DMS 273 (cell line): ENCODE measurements at regions not wholly inside any gene's neighbourhood (a gene's known extent, or its start where the extent isn't known, plus 50 kb on each side); places are given as distances from the start of the nearest gene placed in this dataset.
"Not testable (repeated sequence)": the region's sequence is repeated elsewhere in the genome, so short reads cannot be mapped to it uniquely, and the experiment has no call there.

Experiments used
- DNase-seq: peaks from one replicate; lab custom pipeline; 2025; ENCODE audit not compliant: unreplicated experiment; lab: John Stamatoyannopoulos, UW

DNA sequence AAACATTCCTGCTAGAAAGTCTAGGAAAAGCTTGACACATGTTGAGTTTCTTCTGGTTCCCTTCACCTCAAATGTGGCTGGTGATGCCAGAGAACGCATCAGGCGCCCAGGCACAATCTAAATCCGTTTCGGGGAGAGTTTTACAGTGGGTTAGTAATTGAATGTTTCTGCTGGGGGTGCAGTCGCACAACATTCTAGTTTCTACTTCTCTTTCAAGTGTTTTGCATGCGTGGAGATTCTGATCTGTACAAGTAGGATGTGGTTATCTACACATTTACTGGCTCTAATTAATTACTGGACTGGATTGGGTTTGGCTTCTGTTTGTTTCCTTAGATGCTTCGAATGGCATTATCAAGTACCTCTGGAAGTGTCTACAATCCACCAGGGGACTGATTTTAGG lies 173.8 kb downstream of the TMEM26 start:
- DNase-seq = no peak

DNA sequence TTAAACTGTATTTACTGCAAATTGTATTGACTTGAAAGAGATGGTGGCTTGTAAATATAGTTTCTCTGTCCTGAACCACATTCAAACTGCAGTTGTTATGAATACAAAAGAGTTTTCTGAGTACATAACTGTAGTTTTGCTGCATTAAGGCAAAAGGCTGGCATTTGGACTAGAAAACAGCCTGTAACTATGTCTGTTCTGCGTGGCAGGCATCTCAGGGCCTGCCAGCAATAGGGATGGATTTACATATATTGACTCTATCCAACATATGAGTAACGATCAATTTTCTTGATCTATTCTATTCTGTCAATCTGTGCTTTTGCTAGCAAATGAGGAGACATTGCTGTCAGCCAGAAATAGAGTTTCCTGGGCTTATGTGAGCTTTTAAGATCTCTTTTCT lies 174.6 kb downstream of the TMEM26 start:
- DNase-seq = no peak

DNA sequence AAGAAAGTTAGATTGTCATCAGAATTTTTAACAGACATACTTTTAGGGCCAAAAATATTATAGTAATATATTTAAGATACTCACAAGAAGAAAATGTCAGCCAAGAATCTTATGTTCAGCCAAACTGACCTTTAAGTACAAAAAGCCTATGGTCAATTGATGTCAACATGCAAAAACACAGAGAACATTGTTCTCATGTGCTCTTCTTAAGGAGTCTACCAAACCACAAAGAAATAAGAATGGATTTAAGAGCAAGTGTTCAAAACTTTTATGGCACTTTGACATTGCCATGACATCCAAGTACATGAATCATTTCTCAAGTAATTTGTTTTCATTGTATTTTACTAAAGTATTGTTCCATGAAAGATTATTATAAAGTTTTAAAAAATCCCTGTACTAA lies 180.4 kb downstream of the TMEM26 start:
- no peak for DNase-seq

DNA sequence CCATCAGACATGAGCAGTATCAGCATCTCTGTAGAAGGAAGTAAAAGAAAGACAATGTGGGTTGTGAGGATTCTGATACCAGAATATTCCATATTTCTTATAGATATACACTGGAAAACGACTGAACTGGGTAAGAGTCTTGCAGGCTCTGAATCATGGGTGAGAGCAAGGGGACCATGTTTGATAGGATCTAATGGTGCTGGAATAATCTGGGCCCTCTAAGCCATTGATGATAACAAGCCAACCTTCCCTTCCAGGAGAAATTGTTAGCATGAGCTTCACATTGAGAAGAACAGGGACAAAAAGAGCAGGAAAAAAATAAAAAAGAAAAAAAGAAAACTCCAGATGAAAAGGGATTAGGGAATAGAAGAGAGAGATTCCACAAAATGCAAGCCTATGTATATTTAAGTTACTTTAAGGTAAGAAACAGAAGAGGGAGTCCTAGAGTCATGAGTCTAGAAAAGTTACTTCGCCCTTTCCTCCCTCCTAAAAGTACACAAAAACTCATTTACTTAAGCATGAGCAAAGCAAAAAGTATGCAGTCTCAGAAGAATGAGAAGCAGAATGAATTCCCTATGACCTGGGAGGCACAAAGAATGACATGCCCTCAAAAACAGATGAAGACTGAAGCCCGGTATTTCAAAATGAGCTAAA lies 181.9 kb downstream of the TMEM26 start:
- DNase-seq = no peak

DNA sequence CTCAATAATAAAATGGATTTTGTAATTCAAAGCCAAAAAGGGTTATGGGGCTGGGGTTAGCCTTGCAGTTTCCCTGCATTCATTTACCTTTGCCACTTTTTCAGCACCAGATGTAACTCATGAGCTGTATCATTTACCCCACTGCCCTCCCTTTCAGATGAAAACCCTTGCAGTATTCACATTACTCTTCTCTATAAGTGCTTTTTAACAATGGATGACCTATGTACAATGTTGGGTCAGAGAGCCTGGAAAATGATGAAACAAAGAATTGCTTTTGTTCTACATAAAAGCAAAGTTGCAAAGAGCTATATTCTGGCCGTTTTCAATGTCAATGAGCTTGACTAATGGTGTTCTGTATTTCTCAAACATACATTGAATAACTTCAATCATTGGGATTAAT lies 189.7 kb downstream of the TMEM26 start:
- DNase-seq = no peak

DNA sequence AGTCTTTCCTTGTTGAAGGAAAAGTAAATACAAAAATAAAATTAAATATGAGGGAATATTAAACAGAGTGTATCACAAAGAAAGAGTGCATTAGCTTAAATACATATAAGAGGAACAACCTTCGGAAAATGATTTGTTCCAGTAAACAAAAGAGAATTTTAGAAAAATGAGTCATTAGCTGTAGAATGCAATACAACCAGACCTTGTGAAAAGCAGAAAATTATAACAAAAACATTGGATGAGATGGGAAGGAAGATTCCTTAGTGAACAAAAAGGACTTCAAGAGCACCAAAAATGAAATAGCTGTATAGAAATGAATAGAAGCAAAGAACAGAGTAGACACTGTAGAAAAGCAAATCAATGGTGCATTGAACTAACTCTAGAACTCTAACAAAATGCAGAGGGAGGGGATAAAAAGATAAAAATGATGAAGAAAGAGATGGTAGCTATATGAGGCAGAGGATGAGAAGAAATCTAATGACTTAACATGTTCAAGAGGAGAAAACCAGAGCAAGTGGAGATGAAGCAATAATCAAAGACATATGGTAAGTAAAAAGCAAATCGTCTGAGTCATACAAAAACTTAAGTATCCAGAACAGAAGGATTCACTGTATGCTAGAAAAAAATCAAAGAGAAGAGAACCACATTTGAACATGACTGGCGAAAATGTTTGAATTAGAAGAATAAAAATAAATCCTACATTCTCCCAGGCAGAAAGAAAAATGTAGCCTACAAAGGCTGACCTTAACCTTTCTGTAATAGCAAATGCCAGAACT lies 190.5 kb downstream of the TMEM26 start:
- DNase-seq = no peak

DNA sequence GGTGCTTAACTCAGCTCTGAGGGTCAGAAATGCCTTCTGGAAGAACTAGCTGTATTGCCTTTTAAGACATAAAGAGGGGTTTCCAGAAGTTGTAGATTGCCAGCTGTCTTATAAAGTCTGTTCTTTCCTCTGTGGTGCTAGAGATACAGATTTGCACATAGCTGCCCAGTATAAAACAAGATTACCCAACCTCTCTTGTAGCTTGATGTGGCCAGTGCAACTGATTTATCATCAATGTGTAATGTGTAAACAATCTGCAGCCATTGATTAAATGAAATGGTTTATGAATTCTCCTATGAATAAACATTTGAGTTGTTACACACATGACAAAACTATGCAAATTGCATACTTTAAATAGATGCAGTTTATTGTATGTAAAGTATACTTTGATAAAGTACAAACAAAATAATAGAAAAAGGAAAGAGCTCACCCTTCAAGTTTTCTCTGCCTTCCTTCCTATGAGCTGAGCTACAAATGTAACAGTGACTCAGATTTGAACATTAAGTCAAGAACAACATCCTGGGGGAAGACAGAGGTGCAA lies 195.2 kb downstream of the TMEM26 start:
- DNase-seq = no peak

DNA sequence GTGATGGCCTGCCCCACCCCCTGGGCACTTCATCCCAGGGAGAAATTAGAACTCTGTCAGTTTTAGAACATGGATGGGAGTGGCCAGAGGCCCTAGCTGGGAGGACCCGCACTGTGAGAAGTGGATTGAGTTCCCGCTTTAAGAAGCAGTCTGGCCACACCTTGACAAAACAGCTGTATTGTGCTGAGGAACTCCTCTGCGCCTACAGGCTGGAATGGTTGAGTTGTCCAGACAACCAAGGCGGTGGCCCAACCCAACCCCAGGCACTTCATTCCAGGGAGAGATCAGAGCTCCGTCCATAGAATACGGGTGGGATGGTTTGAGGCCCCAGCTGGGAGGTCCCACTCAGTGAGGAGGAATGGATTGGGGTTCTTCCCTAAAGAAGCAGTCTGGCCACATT lies 196.0 kb downstream of the TMEM26 start:
- DNase-seq = no peak

DNA sequence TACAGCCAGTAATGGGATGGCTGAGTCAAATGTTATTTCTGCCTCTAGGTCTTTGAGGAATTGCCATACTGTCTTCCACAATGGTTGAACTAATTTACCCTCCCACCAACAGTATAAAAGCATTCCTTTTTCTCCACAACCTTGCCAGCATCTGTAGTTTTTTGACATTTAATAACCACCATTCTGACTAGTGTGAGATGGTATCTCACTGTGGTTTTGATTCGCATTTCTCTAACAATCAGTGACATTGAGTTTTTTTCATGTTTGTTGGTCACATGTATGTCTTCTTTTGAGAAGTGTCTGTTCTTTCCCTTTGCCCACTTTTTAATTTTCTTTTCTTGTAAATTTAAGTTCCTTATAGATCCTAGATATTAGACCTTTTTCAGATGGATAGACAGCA lies 200.9 kb downstream of the TMEM26 start:
- not testable (repeated sequence) for DNase-seq

DNA sequence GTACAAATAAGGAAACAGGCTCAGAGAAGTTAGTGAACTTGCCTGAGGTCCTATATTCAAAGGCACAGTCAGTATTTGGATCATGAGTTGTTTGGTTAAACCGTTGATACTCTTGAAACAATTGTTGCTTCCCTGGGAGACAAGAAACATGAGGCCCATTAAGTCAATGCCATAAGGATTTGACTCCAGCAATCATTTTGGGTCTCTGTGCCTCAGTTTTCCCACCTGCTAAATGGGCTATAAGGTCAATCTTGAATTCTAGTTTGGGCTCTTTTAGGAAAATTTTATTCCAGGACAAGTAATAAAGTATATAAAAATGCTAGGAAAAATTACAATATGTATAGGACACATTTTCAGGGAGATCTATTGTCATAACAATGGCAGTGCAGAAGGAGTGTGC lies 202.1 kb downstream of the TMEM26 start:
- DNase-seq = no peak

DNA sequence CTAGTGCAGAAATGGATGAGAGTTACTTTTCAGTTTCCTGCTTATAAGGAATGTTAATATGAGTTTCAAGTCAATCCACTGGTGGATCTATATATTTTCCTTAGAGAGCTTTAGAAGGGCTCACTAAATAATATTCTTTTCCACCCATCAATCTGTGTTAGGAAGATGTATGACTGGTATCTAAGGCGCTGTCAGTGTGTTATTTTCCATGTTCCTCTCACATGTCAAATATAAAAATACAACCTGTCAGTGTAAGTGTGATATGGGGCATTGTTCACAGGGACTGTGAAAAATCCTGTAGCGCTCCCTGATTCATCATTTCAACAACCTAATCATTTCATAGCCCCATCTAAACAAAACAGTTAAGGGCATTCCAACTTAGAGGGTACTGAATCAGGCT lies 203.1 kb downstream of the TMEM26 start:
- no peak for DNase-seq

DNA sequence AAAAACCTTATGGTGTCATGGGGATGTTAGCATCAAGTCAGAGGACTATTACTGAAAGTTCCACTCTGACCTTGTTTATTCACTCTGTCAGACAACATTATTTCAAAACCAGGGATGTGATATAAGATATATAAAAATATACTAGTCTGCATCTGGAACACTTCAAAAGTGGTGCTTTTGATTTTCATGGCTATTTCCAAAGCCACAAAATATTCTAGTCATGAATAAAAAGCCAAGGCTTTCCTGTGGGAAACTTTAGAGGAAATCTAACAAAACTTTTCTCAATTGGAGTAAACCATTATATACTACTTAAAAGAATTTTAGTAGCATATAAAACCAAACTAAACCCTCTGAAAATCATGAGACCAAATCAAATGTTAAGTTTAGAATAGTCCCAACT lies 205.2 kb downstream of the TMEM26 start:
- DNase-seq = no peak

DNA sequence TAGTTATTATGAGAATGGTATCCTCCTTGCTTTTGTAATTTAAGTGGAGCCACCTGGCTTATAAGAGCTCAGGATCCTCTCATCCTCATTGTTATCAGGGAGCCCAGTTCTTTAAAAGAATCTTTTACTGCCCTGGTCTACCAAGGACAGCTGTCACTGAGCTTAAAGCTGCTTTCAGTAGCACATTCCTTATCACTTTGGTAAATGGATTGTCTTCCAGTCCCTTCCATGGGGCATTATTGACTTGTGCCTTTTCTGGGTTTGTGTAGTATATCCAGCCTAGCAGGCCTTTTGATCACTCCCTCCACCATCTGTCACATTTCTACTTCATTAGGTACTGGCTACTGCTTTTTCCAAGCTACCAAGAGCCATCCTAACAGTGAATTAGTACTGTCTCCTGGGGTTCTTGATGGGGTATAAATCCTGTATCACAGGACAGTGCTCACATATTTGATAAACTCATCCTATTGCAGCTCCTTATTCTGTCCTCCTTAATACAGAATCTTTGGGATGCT lies 208.9 kb downstream of the TMEM26 start:
- DNase-seq = peak; percentile 34

DNA sequence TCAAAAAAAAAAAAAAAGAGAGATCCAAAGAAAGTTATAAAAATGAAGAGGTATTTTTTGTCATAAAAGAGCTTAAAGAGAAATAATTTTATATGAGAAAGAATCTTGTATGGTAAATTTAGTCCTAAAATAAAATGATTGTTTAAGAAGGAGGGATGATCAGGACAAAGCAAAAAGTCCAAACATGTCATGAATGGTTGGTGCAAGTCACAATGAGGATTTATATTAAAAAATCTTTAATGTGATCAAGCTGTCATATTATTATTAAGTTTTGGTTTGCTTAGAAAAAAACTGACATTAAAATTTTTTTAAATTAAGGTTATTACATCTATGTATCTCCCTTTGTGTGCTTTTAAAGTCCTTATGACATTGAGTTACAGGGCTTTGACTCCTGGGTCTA lies 220.4 kb downstream of the TMEM26 start:
- DNase-seq = no peak

DNA sequence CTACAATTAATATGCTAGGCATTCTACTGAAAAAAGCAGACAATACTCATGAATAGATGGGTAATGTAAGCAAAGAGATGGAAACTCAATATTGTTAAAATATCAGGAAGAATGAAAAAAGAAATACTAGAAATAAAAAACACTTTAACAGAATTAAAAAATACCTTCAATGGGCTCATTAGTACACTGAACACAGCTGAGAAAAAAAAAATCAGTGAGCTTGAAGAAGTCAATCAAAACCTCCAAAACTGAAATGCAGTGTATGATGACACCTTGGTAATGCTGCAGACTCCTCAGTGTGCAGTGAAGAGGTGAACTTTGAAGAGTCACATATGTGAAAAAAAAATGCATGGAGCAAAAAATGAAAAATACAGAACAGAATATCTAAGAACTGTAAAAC lies 227.2 kb downstream of the TMEM26 start:
- no peak for DNase-seq

DNA sequence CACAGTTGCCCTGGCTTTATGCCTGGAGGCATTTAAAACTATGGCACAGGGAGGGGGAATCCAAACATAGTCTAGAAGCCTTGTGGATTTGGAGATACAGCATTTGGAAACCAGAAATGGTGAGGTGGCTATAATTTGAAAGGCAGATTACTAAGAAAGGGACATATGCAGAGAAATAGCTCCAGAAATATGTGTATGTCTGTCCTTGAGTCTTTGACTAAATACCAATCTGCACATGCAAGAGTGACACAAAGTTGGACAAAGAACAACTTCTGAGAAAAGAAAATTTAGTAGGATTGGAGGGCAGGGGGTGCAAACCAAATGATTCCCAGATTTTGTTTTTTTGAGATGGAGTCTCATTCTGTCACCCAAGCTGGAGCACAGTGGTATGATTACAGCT lies 229.6 kb downstream of the TMEM26 start:
- no peak for DNase-seq

DNA sequence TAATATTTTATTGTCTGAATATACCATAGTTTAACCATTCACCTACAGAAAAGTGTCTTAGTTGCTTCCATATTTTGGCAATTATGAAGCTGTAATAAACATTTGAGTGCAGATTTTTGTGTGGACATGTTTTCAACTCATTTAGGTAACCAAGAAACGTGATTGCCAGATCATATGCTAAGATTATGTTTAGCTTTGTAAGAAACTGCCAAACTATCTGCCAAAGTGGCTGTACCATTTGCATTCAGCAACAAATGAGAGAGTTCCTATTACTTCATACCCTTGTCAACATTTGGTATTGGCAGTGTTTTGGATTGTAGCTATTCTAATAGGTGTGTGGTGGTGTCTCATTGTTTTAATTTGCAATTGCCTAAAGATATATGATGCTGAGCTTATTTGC lies 233.5 kb downstream of the TMEM26 start:
- no peak for DNase-seq

DNA sequence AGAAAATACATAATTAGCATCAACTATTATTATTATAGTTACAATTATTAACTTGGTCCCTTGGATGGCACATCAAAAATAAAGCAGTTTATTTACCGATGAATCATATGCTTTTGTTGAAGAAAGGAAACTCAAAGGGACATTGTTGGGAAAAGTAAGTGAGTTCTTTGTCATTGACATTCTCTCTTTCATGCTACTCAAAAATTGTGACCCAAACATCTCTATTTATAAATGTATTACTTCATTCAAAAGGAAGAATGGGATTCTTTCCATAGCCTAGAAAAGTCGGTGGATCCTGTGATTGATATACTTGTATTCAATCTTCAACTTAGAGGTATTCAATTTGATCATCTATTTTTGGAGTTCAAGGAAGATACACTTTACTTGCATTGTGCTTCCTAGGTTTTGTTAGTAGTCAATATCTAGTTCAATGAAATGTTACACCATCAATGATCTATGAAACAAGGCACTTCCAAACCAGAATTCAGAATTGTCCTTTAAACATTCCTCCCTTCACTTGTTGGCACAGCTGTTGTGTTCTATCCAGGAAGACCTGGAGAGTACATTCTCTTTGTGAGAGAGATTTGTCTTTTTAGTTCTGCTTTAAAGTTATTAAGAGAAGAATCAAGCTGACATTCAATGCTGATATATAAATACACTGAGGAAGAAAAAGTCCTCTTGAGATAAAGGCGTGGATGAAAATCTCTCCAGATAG lies 235.2 kb downstream of the TMEM26 start:
- no peak for DNase-seq

DNA sequence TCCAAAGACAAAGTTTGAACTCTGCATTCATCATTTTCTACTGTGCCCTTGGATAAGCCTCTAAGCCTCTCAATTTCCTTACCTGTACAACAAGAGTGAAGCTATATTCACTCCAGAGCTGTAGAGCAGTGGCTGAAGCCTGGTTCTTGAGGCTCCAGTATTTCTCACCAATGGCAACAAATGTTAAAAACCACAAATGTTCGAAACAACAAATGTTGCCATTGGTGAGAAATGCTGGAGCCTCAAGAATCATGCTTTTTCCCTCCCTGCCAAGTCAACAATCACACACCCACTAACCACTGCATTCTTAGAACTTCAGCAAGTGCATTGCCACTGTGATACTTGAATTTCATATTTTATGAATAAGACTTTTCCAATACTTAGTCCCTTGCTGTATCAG lies 237.9 kb downstream of the TMEM26 start:
- DNase-seq = no peak

DNA sequence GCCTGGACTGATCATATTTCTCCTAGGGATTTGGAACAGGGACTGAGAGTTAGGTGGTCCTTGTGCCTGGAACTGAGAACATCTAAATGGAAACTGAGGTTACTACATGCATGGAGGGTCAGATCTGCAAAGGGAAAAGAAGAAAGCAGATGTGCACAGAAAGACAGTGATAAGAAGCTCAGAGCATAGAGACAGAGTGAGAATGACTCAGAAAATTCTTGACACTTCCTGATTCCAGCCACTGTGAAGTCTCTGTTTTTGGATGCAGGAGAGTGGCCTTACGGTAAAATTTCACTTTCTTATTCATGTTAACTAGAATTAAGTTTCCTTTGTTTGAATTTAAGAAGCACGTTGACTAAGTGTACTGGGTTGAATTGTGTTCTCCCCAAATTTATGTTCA lies 241.7 kb downstream of the TMEM26 start:
- DNase-seq = no peak

DNA sequence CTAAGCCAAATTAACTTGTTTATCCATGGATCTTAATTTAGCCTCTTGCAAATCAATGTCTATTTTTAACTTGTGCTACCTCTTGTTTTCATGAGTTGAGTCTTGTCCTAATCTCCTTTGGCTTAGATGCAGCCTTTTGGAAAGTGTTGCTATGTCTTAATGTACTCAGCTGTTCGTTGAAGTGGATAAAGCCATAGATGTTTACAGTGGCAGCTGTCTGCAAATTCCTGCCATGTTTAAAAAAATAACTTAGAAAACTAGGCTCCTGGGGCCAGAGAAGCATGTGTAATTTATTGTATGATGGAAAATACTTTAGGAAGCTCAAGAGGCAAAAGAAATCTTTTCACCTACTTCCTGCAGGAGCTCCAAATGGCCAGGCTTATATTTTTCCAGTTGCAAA lies 253.1 kb upstream of the RHOBTB1 start:
- no peak for DNase-seq

DNA sequence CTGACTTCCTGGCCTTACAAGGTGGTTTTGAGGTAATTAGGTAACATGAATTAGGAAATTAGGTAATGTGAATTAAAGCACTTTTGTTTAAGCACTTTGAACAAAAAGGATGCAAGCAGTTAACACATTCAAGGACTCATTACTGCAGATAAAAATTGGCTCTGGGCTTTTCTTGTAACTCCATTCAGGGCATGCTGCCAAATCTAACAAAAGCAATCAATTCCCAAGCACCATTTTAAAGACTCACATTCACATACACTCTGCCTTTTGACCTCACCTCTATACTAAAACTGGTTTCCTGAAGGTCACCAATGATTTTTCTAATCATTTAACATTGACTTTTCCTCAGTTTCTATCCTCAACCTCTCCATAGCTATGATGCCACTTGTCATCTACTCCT lies 251.2 kb upstream of the RHOBTB1 start:
- DNase-seq = no peak
